ENCODE measurements at regions not wholly inside any gene's neighbourhood (a gene's known extent, or its start where the extent isn't known, plus 50 kb on each side); places are given as distances from the start of the nearest gene placed in this dataset.

- DNase-seq (ENCODE audit: low read depth) = no peak
These were observed 102.9 kb upstream of the TOX3 start for GRCh38 chr16:52649870-52650269.

GRCh38 chr16:52647588-52647987, 100.6 kb upstream of the TOX3 start:
- no peak for DNase-seq (ENCODE audit: low read depth)

DNA sequence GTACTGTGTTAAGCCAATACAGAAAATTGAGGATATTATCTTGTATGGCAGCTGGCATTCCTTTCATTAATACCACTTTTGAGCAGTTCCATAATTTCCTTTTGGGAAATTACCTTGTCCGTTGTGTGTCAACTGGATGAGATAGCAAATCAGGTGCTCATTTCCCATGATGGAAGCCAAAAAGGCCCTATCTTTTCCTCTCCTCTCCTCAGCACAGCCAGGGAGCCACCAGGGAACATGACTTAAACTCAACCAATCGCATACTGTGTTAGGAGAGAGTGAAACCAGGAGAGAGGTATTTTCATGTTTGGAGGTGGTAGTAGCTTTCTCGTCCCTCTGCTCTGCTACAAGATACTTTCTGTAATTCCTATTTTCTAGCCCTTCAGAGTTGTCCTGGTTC, 96.1 kb upstream of the TOX3 start:
- no peak for DNase-seq (ENCODE audit: low read depth)

GRCh38 chr16:52634528-52634927, 87.6 kb upstream of the TOX3 start:
- DNase-seq (ENCODE audit: low read depth) = no peak

GRCh38 chr16:52634104-52634503, 87.2 kb upstream of the TOX3 start:
- no peak for DNase-seq (ENCODE audit: low read depth)

DNA sequence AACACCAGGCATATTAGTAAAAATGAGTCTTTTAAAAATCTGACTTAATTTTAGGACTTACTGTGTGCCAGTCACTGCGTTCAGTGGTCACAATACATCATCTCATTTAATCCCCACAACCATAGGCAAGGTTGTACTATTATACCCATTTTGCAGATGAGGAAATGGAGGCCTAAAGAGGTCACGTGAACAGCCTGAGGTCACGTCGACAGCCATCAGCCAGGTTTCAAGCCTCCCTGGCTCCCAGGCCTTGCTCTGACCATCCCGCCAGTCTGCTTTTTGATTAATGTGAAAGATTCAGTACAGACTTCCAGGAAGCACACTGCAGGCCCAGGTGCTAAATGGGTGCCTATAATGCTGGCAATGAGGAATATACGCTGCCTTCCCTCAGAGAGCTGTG, 86.3 kb upstream of the TOX3 start:
- no peak for DNase-seq (ENCODE audit: low read depth)

DNA sequence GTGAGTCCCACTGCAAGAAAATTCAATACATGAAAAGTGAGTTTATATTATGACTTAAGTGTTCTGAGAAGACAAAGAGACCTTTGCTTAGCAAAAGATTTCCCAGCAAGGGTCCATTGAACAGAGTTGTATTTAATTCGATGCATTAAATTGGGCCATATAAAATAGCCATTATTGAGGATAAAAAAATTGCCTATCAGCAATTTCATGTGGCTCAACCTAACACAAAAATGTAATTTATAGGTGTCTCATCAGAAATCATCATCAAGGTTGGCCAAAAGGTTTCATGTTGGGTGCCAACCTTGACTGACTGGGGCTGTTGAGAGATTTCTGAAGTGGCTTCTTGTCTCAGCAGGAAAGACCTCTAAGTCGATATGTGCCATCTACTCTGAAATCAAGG, 84.8 kb upstream of the TOX3 start:
- DNase-seq (ENCODE audit: low read depth) = no peak

DNA sequence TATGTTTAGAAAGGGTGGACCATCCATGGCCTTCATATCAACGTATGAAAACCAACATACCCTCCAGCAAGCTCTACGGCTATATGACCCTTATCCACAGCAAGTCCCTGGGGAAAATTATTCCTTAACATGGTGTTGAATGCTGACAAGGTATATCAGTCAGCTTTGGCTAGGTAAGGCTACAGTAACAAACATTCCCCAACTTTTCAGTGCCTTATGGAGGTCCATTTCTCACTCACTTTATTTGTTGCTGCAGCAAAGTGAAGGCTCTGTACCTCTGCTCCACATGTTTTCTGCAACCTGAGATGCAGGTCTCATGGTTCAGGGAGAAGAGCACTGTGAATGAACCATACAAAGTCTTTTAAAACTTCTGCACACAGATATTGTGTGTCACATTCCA, 83.8 kb upstream of the TOX3 start:
- DNase-seq (ENCODE audit: low read depth) = no peak

DNA sequence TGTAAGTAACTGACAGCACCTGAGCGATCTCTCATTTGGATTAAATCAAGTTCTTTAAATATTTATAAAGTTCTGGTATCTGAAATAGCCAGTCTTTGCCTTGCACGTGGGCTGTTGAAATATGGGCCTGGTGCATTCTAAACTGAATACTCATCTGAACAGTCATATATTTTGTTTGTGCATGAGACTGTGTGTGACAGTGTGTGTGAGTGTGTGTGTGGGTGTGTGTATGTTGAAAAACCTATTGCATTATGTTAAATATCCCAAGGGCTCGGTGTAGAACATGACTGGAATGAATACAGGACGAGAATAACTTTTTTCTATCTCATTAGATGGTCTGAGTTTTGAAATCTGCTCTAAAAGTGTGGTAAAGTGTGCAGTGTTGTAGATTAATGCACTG, 82.4 kb upstream of the TOX3 start:
- DNase-seq (ENCODE audit: low read depth) = no peak

DNA sequence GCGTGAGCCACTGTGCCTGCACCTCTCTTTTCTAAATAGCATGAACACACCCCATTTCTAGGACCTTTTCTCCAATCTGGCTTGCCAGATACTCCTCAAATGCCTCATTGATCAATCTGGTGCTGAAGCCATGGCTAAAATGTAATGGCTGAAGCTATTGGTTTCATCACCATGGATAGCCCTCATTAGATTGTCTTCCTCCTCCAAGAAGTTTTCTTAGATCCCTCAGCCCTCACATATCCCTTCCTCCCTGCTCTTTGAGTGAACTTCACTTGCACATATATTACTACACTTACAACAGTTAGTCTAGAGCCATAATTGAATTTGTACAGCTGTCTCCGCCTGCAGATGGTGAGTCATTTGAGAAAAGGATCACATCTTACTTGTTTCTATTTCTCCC, 77.9 kb upstream of the TOX3 start:
- no peak for DNase-seq (ENCODE audit: low read depth)

GRCh38 chr16:52621651-52622050, 74.7 kb upstream of the TOX3 start:
- DNase-seq (ENCODE audit: low read depth) = no peak

- DNase-seq (ENCODE audit: low read depth) = no peak
These were observed 72.0 kb upstream of the TOX3 start for GRCh38 chr16:52618753-52619497.

- no peak for DNase-seq (ENCODE audit: low read depth)
These were observed 70.6 kb upstream of the TOX3 start for GRCh38 chr16:52617591-52617990.

GRCh38 chr16:52613508-52613907, 66.6 kb upstream of the TOX3 start:
- DNase-seq (ENCODE audit: low read depth) = no peak

- no peak for DNase-seq (ENCODE audit: low read depth)
These were observed 65.1 kb upstream of the TOX3 start for GRCh38 chr16:52611817-52612673.

DNA sequence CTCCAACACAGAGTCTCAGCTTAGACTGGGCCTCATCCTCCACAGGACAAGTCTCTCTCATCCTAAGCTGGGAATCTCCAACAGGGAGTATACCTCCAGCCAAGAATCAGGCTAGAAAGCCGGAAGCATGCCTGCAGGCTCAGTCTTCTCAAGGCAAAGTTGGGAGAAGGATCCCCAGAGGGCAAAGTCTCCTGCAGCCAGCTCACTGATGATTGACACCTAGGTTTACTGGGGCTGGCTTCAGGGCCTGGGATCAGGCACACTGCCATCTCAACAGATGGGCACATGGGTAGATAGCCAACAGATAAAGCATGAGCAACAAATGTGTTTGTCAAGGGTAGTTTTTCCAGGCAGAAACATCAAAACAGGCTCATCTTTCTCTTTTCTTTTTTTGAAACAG, 56.1 kb upstream of the TOX3 start:
- no peak for DNase-seq (ENCODE audit: low read depth)

- DNase-seq (ENCODE audit: low read depth) = no peak
These were observed 51.0 kb upstream of the TOX3 start for GRCh38 chr16:52597772-52598483.

DNA sequence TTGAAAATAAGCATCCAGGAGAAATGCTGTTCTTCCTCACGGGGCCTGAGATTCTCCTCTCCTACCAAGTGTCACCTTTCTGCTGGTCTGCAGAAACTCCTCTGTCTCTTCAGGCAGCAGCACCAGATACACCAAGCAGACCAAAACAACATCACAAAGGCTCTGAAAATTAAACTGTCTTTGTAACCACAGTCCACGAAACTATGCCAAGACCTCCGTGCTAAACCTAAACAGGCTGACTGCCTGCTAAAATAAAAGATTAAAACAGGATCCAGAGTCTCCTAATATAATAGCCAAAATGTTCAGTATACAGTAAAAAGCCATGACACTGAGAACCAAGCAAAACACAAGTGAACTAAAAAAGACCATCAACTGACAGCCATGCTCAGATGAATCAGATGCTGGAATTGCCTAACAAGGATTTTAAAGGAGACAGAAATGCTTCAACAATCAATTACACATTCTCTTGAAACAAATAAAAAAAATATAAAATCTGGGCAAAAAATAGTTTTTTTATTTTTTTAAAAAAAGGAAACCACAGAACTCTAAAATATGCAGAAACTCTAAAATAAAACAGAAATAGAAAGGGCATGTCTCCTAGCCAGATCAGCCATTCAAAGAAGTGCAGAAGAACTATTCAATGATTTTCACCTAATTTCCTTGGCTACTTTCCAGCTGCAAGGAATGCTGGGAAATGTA, 50.3 kb upstream of the TOX3 start:
- no peak for DNase-seq (ENCODE audit: low read depth)
